ENCODE measurements at regions not wholly inside any gene's neighbourhood (a gene's known extent, or its start where the extent isn't known, plus 50 kb on each side); places are given as distances from the start of the nearest gene placed in this dataset.

DNA sequence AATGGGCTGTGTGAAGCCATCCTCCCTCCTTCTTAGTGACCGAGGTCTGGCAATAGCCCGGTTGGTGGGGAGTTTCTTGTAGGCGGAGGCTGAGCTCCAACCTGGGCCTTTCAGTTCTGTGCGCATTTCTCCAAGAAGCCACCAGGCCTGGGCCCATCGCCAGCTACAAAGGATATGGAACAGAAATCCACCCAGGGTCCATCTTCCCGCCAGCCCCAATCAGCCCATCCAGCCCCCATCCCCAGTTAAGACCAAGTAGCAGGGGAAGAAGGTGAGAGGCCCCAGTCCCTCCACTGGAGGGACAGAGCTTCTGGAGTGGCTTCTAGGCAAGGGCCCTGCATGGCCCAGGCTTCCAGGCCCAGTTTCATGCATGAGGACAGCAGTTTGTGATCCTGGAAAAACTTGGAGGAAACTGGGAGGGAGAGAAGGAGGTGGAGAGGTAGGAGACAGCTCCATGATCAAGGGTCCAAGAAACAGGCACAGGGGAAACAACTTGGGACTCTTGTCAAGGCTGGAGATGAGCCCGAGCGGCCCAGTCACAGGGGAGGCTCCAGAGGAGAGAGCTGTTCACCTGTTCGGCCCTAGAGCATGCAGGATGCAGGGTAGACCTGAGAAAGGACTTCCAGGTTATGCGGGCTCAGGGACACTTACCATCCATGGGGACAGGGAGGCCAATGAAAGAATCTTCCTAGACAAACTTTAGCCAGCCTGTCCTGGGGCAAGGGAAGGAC, 261.2 kb downstream of the PTPRU start:
- Mint-ChIP-seq H3K4me1 (peaks cover 30% of the 10 kb centered on the region), H3K9me3 (peaks cover 18% of the 10 kb centered on the region), H3K4me3 (no peak overlapping the region), H3K36me3 (ENCODE audit: low read depth) (no peaks in the 10 kb centered on the region), H3K27me3 (ENCODE audit: low read depth) (peaks cover 21% of the 10 kb centered on the region), H3K27ac (no peak overlapping the region)
- TF ChIP-seq, protein P1, sequence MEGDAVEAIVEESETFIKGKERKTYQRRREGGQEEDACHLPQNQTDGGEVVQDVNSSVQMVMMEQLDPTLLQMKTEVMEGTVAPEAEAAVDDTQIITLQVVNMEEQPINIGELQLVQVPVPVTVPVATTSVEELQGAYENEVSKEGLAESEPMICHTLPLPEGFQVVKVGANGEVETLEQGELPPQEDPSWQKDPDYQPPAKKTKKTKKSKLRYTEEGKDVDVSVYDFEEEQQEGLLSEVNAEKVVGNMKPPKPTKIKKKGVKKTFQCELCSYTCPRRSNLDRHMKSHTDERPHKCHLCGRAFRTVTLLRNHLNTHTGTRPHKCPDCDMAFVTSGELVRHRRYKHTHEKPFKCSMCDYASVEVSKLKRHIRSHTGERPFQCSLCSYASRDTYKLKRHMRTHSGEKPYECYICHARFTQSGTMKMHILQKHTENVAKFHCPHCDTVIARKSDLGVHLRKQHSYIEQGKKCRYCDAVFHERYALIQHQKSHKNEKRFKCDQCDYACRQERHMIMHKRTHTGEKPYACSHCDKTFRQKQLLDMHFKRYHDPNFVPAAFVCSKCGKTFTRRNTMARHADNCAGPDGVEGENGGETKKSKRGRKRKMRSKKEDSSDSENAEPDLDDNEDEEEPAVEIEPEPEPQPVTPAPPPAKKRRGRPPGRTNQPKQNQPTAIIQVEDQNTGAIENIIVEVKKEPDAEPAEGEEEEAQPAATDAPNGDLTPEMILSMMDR (IDR thresholded peaks at IDR 0.05; ENCODE audit: unreplicated experiment in 3 of 3) = no peak

DNA sequence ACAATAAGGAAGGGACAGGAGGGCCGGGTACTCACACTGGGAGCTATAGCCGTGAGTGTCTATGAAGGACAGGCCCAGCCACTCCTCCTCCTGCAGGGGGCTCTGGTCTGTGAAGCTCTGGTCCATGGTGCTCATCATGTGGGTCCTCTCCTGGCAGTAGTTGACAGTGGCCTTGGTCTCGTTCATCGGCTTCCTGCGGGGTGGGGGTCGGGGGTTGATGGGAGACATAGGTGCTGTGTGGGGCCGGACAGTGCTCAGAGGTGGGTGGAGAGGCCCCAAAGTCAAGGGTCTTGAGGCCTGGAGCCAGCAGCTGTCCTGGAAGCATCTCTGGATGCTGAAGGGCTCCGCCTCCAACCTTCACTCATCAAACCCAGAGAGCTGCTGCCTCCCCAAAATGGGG, 260.4 kb downstream of the PTPRU start:
- Mint-ChIP-seq H3K4me1 (peaks cover 28% of the 10 kb centered on the region), H3K4me3 (no peak overlapping the region), H3K27me3 (ENCODE audit: low read depth) (peaks cover 21% of the 10 kb centered on the region), H3K9me3 (peaks cover 18% of the 10 kb centered on the region), H3K36me3 (ENCODE audit: low read depth) (no peaks in the 10 kb centered on the region), H3K27ac (no peak overlapping the region)
- TF ChIP-seq, protein P1 (IDR thresholded peaks at IDR 0.05; ENCODE audit: unreplicated experiment in 3 of 3) = no peak

DNA sequence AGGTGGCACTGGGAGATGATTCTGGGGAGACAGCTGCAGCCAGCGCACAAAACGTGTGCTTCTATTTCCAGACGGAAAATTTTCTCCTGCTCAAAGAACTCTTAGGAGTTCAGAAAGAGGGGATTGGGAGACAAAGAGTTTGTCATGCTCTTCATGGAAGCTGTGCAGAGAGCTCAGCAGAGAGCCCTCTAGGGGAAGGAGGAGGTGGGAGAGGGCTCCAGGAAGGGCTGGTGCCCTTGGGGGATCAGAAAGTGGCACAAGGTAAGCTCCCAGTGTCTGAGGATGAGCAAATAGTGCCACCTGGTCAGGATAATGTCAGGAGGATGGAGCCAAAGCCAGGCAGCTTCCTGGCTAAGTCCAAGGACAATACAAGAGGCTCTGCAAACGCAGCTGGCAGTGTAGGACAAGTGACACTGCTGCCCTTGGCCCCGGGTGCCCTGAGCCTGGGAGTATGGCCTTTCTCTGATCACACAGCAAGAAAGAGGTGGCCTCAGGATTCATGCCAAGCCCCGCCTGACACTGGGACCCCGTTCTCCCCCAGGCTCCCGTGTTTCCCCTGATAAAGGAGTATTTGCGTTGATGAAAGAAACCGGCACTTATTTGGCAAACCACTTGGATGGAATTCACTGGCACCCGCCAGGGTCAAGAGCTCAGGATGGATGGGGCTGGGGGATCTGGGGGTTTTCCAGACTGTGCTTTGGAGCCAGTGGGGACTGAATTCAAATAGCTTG, 254.0 kb downstream of the PTPRU start:
- Mint-ChIP-seq H3K4me1 (peaks cover 13% of the 10 kb centered on the region), H3K9me3 (peaks cover 10% of the 10 kb centered on the region), H3K36me3 (ENCODE audit: low read depth) (no peaks in the 10 kb centered on the region), H3K27ac (peak overlapping the region in 2 of 3 experiments; percentile 4 to 14), H3K27me3 (ENCODE audit: low read depth) (peaks cover 13% of the 10 kb centered on the region), H3K4me3 (no peak overlapping the region)
- TF ChIP-seq, protein P1 (IDR thresholded peaks at IDR 0.05; ENCODE audit: unreplicated experiment in 3 of 3) = no peak

DNA sequence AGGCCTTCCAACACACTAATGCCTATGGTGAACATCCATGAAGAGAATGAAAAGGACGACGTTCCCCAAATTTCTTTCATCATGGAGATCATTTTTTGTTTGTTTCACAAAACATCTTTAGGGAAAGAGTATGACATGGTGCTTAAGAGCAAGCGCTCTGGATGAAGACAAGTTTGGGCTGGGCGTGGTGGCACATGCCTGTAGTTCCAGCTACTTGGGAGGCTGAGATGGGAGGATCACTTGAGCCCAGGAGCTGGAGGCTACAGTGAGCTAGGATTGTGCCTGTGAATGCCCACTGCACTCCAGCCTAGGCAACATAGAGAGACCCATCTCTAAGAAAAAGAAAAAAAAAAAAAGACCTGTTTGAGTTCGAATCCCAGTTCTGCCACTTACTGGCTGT, 253.1 kb downstream of the PTPRU start:
- Mint-ChIP-seq H3K4me3 (no peak overlapping the region), H3K36me3 (ENCODE audit: low read depth) (no peaks in the 10 kb centered on the region), H3K27ac (no peak overlapping the region), H3K4me1 (peaks cover 13% of the 10 kb centered on the region), H3K9me3 (peaks cover 6% of the 10 kb centered on the region), H3K27me3 (ENCODE audit: low read depth) (peaks cover 13% of the 10 kb centered on the region)
- TF ChIP-seq, protein P1 (IDR thresholded peaks at IDR 0.05; ENCODE audit: unreplicated experiment in 3 of 3) = no peak

DNA sequence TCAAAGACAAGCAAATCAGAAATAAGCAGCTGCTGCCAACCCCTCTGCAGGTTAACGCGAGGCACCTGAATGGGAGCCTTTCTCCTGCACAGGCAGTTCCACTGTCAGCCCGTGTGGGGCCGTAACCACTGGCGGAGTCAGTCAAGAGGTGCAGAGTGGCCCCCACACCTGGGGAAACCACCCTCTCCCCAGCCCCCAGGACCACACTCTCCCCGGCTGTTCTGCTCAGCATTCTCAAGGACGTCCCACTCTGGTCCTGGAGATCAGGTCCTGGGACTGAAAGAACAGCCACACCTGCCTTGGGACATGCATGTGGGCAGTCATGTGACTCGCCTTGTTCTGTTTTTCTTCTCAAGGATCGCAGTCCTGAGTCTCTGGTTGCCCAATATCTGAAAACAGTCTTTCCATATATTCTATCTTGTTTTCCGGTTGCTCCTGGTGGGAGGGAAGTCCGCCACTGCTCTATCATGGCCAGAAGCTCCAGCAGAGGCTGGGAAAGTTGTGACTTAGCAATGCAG, 252.5 kb downstream of the PTPRU start:
- peaks cover 15% of the 10 kb centered on the region for H3K27me3 Mint-ChIP-seq (ENCODE audit: low read depth)

More for the DNA sequence above, 252.5 kb downstream of the PTPRU start:
- TF ChIP-seq, protein P1 (IDR thresholded peaks at IDR 0.05; ENCODE audit: unreplicated experiment in 3 of 3) = no peak
- peaks cover 13% of the 10 kb centered on the region for H3K4me1 Mint-ChIP-seq
- H3K4me3 Mint-ChIP-seq = no peak overlapping the region
- no peak overlapping the region for H3K27ac Mint-ChIP-seq
- peaks cover 2% of the 10 kb centered on the region for H3K9me3 Mint-ChIP-seq
- H3K36me3 Mint-ChIP-seq (ENCODE audit: low read depth) = no peaks in the 10 kb centered on the region
